ENCODE measurements at regions not wholly inside any gene's neighbourhood (a gene's known extent, or its start where the extent isn't known, plus 50 kb on each side); places are given as distances from the start of the nearest gene placed in this dataset.

- TF ChIP-seq AHDC1 (CRISPR knock-in tag; IDR thresholded peaks at IDR 0.05; ENCODE audit: borderline replicate concordance) (no peak), KLF6 (CRISPR knock-in tag; IDR thresholded peaks at IDR 0.05) (no peak), ZNF557 (CRISPR knock-in tag; IDR thresholded peaks at IDR 0.05) (no peak), NPAS2 (CRISPR knock-in tag; IDR thresholded peaks at IDR 0.05; ENCODE audit: borderline replicate concordance) (no peak)
These were observed 655.4 kb upstream of the MKI67 start (continued) for GRCh38 chr10:128781637-128782036.

- 0% methylated on average over 2 of the region's 2 CpGs for WGBS (ENCODE audit: low lambda C conversion rate)
- TF ChIP-seq MLX (CRISPR knock-in tag; IDR thresholded peaks at IDR 0.05) (no peak), ATF7 (IDR thresholded peaks at IDR 0.05) (peak; percentile 98), ATF7 (CRISPR knock-in tag; IDR thresholded peaks at IDR 0.05) (no peak), ZNF101 (CRISPR knock-in tag; IDR thresholded peaks at IDR 0.05; ENCODE audit: borderline replicate concordance, low read depth) (no peak), CBX2 (IDR thresholded peaks at IDR 0.05; ENCODE audit: low read depth, low read length) (no peak), CBX2 (CRISPR knock-in tag; IDR thresholded peaks at IDR 0.05; ENCODE audit: low read depth) (no peak), ZSCAN31 (CRISPR knock-in tag; IDR thresholded peaks at IDR 0.05; ENCODE audit: low read depth) (no peak), THAP11 (CRISPR knock-in tag; IDR thresholded peaks at IDR 0.05) (no peak), DPF2 (CRISPR knock-in tag; IDR thresholded peaks at IDR 0.05; ENCODE audit: borderline replicate concordance, low read depth) (no peak), CREB1 (IDR thresholded peaks at IDR 0.05) (peak; percentile 90), CREB1 (CRISPR knock-in tag; IDR thresholded peaks at IDR 0.05) (no peak), ZNF143 (CRISPR knock-in tag; IDR thresholded peaks at IDR 0.05) (no peak), BCLAF1 (IDR thresholded peaks at IDR 0.05) (no peak), ZKSCAN5 (CRISPR knock-in tag; IDR thresholded peaks at IDR 0.05) (no peak)
These were observed 658.2 kb upstream of the MKI67 start for GRCh38 chr10:128784444-128784843.

More at GRCh38 chr10:128784444-128784843, 658.2 kb upstream of the MKI67 start:
- no peak overlapping the region for H2AFZ ChIP-seq (ENCODE audit: low read length)
- FAIRE-seq (no peak), DNase-seq (ENCODE audit: low spot score) (no peak), ATAC-seq (no peak)
- no peaks in the 10 kb centered on the region for H3K4me1 ChIP-seq (ENCODE audit: insufficient read depth, low read length)
- no peaks in the 10 kb centered on the region for H4K20me1 ChIP-seq (ENCODE audit: insufficient read depth, low read length)
- POLR2A ChIA-PET = no interaction called here
- no peak overlapping the region for H3K27ac ChIP-seq (ENCODE audit: extremely low read length, insufficient read depth, low read length)
- intact Hi-C loops (cut with micrococcal nuclease; ENCODE audit: unreplicated experiment) (no loop called here), in situ Hi-C loops (cut with HindIII; ENCODE audit: extremely low pct_ligation_motif_present, low pct_unique_long_range_greater_than_20kb) (no loop called here)
- H3K9me3 ChIP-seq (ENCODE audit: low read length) = no peaks in the 10 kb centered on the region
- H3K79me2 ChIP-seq (ENCODE audit: insufficient read depth, low read length) = no peaks in the 10 kb centered on the region
- H3K4me2 ChIP-seq (ENCODE audit: low read depth, low read length) = no peak overlapping the region
- CTCF ChIA-PET (ENCODE audit: low intra/inter-chr PET ratio, low total read pairs) = no interaction called here
- BruUV-seq (replicated peaks) = no TSS peak
- no peaks in the 10 kb centered on the region for H3K27me3 ChIP-seq (ENCODE audit: control insufficient read depth in 1 of 2, insufficient read depth in 2 of 2, low read length in 2 of 2)
- H3K4me3 ChIP-seq (replicated peaks in 1 of 3; ENCODE audit: insufficient read depth in 1 of 3, low read depth in 2 of 3, low read length in 3 of 3) = no peak overlapping the region
- H3K9ac ChIP-seq (ENCODE audit: insufficient read depth, low read depth, low read length) = no peak overlapping the region
- H3K36me3 ChIP-seq (replicated peaks in 1 of 2; ENCODE audit: control insufficient read depth in 1 of 2, insufficient read depth in 2 of 2, low read length in 2 of 2) = no peaks in the 10 kb centered on the region

Data from HepG2 (cell line).